ENCODE measurements at regions not wholly inside any gene's neighbourhood (a gene's known extent, or its start where the extent isn't known, plus 50 kb on each side); places are given as distances from the start of the nearest gene placed in this dataset.
"Not testable (repeated sequence)": the region's sequence is repeated elsewhere in the genome, so short reads cannot be mapped to it uniquely, and the experiment has no call there.

- intact Hi-C loops (cut with DNase I), result no loop called here
- Histone ChIP-seq H3K27ac (no peak overlapping the region), H3K36me3 (no peaks in the 10 kb centered on the region), H3K27me3 (no peaks in the 10 kb centered on the region), H3K4me1 (peaks cover 0 to 7% (median 0%) of the 10 kb centered on the region in 3 donors), H3K4me3 (no peak overlapping the region), H3K9me3 (no peaks in the 10 kb centered on the region)
- 81 to 83% methylated on average over 3 to 8 of the region's 8 CpGs for WGBS, 2 donors
- no peak for TF ChIP-seq CTCF (IDR thresholded peaks at IDR 0.05)
- no peak for TF ChIP-seq POLR2A (IDR thresholded peaks at IDR 0.05)
- no peak for DNase-seq
Observed at GRCh38 chr6:44740566-44741120, 353.1 kb downstream of the CDC5L start.

GRCh38 chr6:44742201-44742600 is 354.7 kb downstream of the CDC5L start:
- no peaks in the 10 kb centered on the region for H3K9me3 ChIP-seq
- no peak overlapping the region for H3K4me3 ChIP-seq
- 83 to 92% methylated on average over 2 of the region's 2 CpGs for WGBS, 2 donors
- peaks cover 0 to 7% (median 0%) of the 10 kb centered on the region in 3 donors for H3K4me1 ChIP-seq
- no peak for DNase-seq
- no peak overlapping the region for H3K27ac ChIP-seq
- intact Hi-C loops (cut with DNase I), result no loop called here
- no peaks in the 10 kb centered on the region for H3K36me3 ChIP-seq
- TF ChIP-seq CTCF (IDR thresholded peaks at IDR 0.05) (no peak), POLR2A (IDR thresholded peaks at IDR 0.05) (no peak)
- H3K27me3 ChIP-seq, result no peaks in the 10 kb centered on the region

- no peak overlapping the region for H3K4me3 ChIP-seq
- peaks cover 0 to 6% (median 0%) of the 10 kb centered on the region in 3 donors for H3K4me1 ChIP-seq
- intact Hi-C loops (cut with DNase I), result no loop called here
- 50 to 67% methylated on average over 2 of the region's 2 CpGs for WGBS, 2 donors
- no peaks in the 10 kb centered on the region for H3K27me3 ChIP-seq
- TF ChIP-seq CTCF (IDR thresholded peaks at IDR 0.05) (no peak), POLR2A (IDR thresholded peaks at IDR 0.05) (no peak)
- no peak for DNase-seq
- H3K27ac ChIP-seq, result no peak overlapping the region
- H3K36me3 ChIP-seq, result no peaks in the 10 kb centered on the region
- H3K9me3 ChIP-seq, result no peaks in the 10 kb centered on the region
Observed at GRCh38 chr6:44742828-44743372, 355.4 kb downstream of the CDC5L start.

GRCh38 chr6:44760116-44760515 is 372.6 kb downstream of the CDC5L start:
- intact Hi-C loops (cut with DNase I); H3K27me3 ChIP-seq; H3K36me3 ChIP-seq; H3K4me3 ChIP-seq; H3K4me1 ChIP-seq; H3K27ac ChIP-seq; DNase-seq: not testable (repeated sequence)
- 94 to 96% methylated on average over 16 to 18 of the region's 18 CpGs for WGBS, 2 donors
- peaks cover 0 to 17% (median 4%) of the 10 kb centered on the region in 3 donors for H3K9me3 ChIP-seq

- peaks cover 0 to 17% (median 4%) of the 10 kb centered on the region in 3 donors for H3K9me3 ChIP-seq
- H3K27me3 ChIP-seq, result no peaks in the 10 kb centered on the region
- H3K4me1 ChIP-seq, result no peaks in the 10 kb centered on the region
- H3K4me3 ChIP-seq, result no peak overlapping the region
- TF ChIP-seq POLR2A (IDR thresholded peaks at IDR 0.05), result no peak
- no peak for TF ChIP-seq CTCF (IDR thresholded peaks at IDR 0.05)
- no peak for DNase-seq
- no peaks in the 10 kb centered on the region for H3K36me3 ChIP-seq
- intact Hi-C loops (cut with DNase I), result no loop called here
- no peak overlapping the region for H3K27ac ChIP-seq
Observed at GRCh38 chr6:44761046-44761445, 373.5 kb downstream of the CDC5L start.

- DNase-seq, result no peak
- Histone ChIP-seq H3K9me3 (peaks cover 0 to 17% (median 4%) of the 10 kb centered on the region in 3 donors), H3K4me3 (no peak overlapping the region), H3K4me1 (no peaks in the 10 kb centered on the region), H3K27me3 (no peaks in the 10 kb centered on the region), H3K27ac (no peak overlapping the region), H3K36me3 (no peaks in the 10 kb centered on the region)
- 50 to 53% methylated on average over 1 of the region's 1 CpG for WGBS, 2 donors
- TF ChIP-seq CTCF (IDR thresholded peaks at IDR 0.05) (no peak), POLR2A (IDR thresholded peaks at IDR 0.05) (no peak)
- intact Hi-C loops (cut with DNase I), result no loop called here
Observed at GRCh38 chr6:44762496-44762895, 375.0 kb downstream of the CDC5L start.
